Endothelial cell of umbilical vein (primary cell): ENCODE measurements at regions not wholly inside any gene's neighbourhood (a gene's known extent, or its start where the extent isn't known, plus 50 kb on each side); places are given as distances from the start of the nearest gene placed in this dataset.

Source experiments
- EZH2 ChIP-seq: IDR thresholded peaks from 2 replicates; pipeline ENCODE4 v1.6.1; 2012; ENCODE audit warnings: borderline replicate concordance, low read depth, mild to moderate bottlenecking, moderate library complexity, low read length, inconsistent platforms; ENCODE audit not compliant: severe bottlenecking
- FOS ChIP-seq: IDR thresholded peaks from 2 replicates; pipeline ENCODE4 v1.6.1; 2011; ENCODE audit warnings: mild to moderate bottlenecking, low read length, moderate library complexity, borderline replicate concordance; ENCODE audit not compliant: insufficient read depth
- GATA2 ChIP-seq: IDR thresholded peaks from 2 replicates; pipeline ENCODE4 v1.7.0; 2011; ENCODE audit warnings: low read depth, mild to moderate bottlenecking, moderate library complexity, mixed read lengths, low read length; ENCODE audit not compliant: insufficient read length, insufficient read depth
- JUN ChIP-seq: IDR thresholded peaks from 2 replicates; pipeline ENCODE4 v1.6.1; 2011; ENCODE audit warnings: borderline replicate concordance, low read depth; ENCODE audit not compliant: insufficient read length, insufficient read depth
- MYC ChIP-seq: IDR thresholded peaks from one replicate; pipeline ENCODE4 v1.6.1; 2011; ENCODE audit warnings: mild to moderate bottlenecking, low read depth, low read length
- POLR2A ChIP-seq: IDR thresholded peaks from 2 replicates; pipeline ENCODE4 v1.6.1; 2012; ENCODE audit warnings: low read depth, mild to moderate bottlenecking, control low read depth, low read length
- POLR2AphosphoS5 ChIP-seq: IDR thresholded peaks from 2 replicates; pipeline ENCODE4 v1.6.1; 2012; ENCODE audit warnings: low read depth, mild to moderate bottlenecking, control low read depth, low read length, moderate library complexity; ENCODE audit not compliant: insufficient read depth
- TF ChIP-seq, protein P1 (sequence below), 2 donors: IDR thresholded peaks; 1 replicate in 1 of 2; 2 replicates in 1 of 2; pipeline ENCODE4 v1.5.1; 2011; ENCODE audit warnings: low read length in 2 of 2, mild to moderate bottlenecking in 2 of 2, moderate library complexity in 2 of 2, control low read depth in 1 of 2, inconsistent platforms in 1 of 2, low read depth in 1 of 2; ENCODE audit not compliant: insufficient read depth in 1 of 2; ENCODE audit errors: extremely low read depth in 1 of 2
- TF ChIP-seq, protein P2 (sequence below): IDR thresholded peaks from 2 replicates; pipeline ENCODE4 v1.6.1; 2011; ENCODE audit not compliant: insufficient read depth, insufficient read length

DNA sequence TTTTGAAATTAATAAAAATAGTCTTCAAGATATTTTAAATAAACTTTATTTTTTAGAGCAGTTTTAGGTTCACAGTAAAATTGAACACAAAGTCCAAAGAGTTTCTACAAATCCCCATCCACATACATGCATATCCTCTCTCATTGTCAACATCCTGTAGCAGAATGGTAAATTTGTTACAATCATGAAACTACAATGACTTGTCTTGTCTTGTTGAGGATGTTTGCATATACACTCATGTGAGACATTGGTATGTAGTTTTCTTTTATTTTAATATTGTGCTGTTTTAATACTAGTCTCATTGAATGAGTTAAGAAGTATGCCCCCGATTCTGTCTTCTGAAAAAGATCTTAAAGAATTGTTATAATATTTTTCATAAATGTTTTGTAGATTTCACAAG lies 447.0 kb upstream of the EDIL3 start:
- TF ChIP-seq, protein P1, sequence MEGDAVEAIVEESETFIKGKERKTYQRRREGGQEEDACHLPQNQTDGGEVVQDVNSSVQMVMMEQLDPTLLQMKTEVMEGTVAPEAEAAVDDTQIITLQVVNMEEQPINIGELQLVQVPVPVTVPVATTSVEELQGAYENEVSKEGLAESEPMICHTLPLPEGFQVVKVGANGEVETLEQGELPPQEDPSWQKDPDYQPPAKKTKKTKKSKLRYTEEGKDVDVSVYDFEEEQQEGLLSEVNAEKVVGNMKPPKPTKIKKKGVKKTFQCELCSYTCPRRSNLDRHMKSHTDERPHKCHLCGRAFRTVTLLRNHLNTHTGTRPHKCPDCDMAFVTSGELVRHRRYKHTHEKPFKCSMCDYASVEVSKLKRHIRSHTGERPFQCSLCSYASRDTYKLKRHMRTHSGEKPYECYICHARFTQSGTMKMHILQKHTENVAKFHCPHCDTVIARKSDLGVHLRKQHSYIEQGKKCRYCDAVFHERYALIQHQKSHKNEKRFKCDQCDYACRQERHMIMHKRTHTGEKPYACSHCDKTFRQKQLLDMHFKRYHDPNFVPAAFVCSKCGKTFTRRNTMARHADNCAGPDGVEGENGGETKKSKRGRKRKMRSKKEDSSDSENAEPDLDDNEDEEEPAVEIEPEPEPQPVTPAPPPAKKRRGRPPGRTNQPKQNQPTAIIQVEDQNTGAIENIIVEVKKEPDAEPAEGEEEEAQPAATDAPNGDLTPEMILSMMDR (IDR thresholded peaks at IDR 0.05; ENCODE audit: extremely low read depth in 1 of 2, insufficient read depth in 1 of 2, low read depth in 1 of 2, low read length in 2 of 2), result no peak
- TF ChIP-seq, protein P2, sequence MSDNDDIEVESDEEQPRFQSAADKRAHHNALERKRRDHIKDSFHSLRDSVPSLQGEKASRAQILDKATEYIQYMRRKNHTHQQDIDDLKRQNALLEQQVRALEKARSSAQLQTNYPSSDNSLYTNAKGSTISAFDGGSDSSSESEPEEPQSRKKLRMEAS, result no peak
- no peak for TF ChIP-seq POLR2AphosphoS5
- no peak for TF ChIP-seq POLR2A
- no peak for TF ChIP-seq FOS
- TF ChIP-seq MYC, result no peak
- no peak for TF ChIP-seq EZH2
- TF ChIP-seq GATA2, result no peak
- no peak for TF ChIP-seq JUN
